ENCODE measurements at regions not wholly inside any gene's neighbourhood (a gene's known extent, or its start where the extent isn't known, plus 50 kb on each side); places are given as distances from the start of the nearest gene placed in this dataset.
A peak's percentile ranks its signal among the peaks of the same experiment; 100 is the strongest.

GRCh38 chr2:199707593-199708185 lies 143.3 kb downstream of the FTCDNL1 start:
- DNase-seq (ENCODE audit: low read depth): peak; percentile 16

GRCh38 chr2:199705538-199705937 lies 145.5 kb downstream of the FTCDNL1 start:
- DNase-seq (ENCODE audit: low read depth): no peak

DNA sequence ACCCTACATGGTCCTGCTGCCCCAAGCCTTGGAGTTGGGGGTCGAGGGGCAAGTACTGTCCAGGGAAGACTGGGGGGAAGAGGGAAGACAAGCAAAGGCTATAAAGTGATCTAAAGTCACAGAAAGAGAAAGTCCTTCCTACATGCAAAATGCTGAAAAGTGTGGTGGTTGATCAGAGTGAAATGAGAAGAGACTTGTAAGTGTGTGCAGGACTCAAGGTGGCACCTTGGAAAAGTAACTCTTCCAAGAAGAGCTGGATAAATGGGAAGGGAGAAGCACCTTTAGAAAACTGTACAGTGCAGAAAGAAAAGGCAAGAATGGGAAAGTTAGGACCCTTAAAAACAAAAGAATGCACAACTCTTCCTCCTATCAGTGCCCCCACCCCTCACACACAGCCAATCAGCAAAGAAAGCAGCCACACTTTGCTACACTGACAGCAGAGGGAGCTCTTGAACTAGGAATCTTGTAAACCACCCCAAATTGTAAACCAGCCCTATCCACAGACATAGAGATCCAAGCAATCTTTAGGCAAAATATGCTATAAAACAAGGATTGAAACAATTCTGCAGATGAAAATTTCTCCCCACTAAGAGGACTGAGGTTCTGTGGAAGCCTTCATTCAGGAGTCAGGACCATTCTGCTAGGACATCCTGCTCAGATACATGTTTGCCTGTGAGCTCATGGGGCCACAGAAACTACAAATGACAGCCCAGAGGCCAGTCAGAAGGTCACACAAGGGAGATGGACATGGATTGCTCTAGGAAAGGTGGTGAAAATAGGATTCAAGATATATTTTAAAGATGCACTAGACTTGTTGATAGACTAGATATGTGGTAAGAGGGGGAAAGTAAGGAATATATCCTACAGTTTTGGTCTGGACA lies 146.4 kb downstream of the FTCDNL1 start:
- peak; percentile 37 for DNase-seq (ENCODE audit: low read depth)

DNA sequence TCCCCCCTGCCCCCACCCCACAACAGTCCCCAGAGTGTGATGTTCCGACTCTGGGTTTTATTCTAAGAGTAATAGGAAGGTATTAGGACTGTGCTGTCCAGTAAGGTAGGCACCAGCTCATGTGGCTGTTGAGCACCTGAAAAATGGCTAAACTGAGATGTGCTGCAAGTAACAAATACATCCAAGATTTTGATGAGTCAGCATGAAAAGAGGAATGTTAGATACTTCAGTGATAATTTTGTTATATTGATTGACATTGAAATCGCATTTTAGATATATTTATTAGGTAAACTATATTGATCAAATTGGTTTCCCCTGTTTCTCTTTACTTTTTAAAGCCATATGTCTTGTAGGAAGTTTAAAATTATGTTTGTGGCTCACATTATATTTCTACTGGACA lies 147.8 kb downstream of the FTCDNL1 start:
- no peak for DNase-seq (ENCODE audit: low read depth)

GRCh38 chr2:199697469-199697868 lies 153.5 kb downstream of the FTCDNL1 start:
- DNase-seq (ENCODE audit: low read depth): no peak

- DNase-seq (ENCODE audit: low read depth): no peak
These were observed 154.9 kb downstream of the FTCDNL1 start for GRCh38 chr2:199696048-199696447.

DNA sequence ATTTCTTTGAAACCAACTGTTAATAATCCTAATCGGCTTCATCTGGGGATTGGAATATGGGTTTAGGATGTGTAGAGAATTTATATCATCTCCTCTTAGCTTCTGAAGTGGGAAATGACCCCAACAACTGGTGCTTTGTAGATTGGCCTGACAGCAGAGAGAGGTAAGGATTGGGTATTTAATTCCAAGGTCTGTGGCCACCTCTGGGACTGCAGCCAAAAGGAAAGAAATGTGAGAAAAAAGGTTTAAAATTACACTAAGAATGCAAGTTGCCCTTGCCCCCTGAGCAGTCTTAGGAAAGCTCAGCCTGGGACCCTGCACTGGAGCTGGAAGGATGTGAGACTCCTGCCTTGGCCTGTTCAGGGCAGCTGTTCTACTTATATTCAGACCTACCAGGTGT lies 157.1 kb downstream of the FTCDNL1 start:
- peak; percentile 4 for DNase-seq (ENCODE audit: low read depth)

DNA sequence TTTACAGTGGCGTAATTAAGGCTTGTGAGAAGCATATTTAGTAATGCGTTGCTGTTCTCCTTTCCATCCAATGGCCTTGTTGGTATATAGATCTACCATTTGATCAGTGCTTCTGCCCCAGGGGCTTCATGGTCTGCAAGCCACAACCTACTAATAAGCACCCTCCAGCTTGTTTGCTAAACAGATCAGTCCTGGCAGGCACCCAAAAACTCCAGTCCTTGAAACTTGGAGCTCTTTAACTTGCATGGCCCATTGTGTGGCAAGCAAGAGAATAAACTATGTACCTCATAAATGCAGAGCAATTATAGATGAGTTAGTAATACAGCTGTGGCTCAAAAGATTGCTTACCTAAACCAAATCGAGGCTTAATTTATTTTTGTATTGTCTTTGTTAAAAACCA lies 158.5 kb downstream of the FTCDNL1 start:
- peak; percentile 44 for DNase-seq (ENCODE audit: low read depth)

- no peak for DNase-seq (ENCODE audit: low read depth)
These were observed 160.8 kb downstream of the FTCDNL1 start for GRCh38 chr2:199690225-199690624.

- no peak for DNase-seq (ENCODE audit: low read depth)
These were observed 165.3 kb downstream of the FTCDNL1 start for GRCh38 chr2:199685669-199686068.

DNA sequence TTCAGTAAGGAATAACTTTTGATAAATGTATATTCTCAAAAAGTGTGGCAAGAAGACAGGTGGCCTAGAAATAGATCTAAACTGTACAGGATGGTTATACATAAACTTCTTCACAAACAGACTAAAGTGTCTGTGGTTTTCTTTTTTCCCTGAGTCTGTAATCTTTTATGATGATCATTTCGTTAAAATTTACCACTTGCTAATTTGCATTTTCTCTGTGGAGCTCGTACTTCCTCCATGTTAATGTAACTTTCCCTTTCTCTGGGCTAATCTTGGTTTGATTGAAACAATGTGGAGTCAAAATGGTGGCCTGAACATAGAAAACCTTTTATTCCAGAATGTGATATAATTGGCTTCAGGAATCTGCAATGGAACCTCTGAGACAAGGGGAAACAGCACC lies 166.2 kb downstream of the FTCDNL1 start:
- DNase-seq (ENCODE audit: low read depth): no peak

- no peak for DNase-seq (ENCODE audit: low read depth)
These were observed 166.8 kb downstream of the FTCDNL1 start for GRCh38 chr2:199684168-199684567.

DNA sequence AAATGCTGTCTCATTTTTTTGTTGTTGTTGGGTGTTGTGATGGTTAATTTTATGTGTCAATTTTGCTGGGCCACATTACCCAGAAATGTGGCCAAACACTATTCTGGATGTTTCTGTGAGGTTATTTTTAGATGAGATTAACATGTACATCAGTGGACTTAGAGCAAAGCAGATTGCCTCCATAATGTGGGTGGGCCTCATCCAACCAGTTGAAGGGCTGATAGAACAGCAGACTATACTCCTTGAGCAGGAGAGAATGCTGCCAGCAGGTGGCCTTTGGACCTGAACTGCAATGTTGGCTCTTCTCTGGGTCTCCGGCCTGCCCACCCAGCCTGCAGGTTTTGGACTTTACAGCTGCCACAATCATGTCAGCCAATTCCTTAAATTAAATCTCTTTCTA lies 169.0 kb downstream of the FTCDNL1 start:
- DNase-seq (ENCODE audit: low read depth): no peak

DNA sequence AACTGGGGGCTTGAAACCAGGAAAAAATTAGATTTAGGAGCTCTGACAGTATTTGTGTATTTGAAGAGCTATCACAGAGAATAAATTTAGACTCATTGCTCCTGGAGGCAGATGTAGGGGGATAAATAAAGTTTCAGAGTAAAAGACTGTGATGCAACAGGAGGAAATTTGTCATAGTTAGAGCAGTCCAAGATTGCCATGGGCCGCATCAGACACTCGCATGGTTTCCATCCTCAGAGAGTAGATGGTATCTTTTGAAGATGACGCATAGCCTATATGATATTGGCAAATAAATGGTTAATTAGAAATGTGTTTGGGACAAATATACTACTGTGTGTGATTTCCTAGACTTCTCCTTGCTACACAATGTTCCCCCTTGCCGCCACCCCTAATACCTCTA lies 170.5 kb downstream of the FTCDNL1 start:
- no peak for DNase-seq (ENCODE audit: low read depth)

DNA sequence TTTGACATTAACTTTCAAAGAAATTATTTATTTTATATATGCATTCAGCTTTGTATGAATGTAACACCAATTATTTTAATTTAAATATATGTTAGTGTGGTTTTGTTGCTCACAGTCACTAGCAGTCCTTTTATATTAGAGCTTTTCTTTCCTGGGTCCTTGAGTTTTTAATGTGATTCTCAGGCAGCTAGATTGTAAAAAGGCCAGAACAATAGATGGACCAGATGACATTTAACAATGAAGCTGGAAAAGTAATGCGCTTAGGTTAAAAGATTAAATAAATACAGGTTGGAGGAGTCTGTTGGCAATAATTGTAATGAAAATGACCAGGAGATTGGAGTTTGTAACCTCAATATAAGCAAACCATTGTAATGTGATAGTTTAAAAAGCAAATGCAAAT lies 171.1 kb downstream of the FTCDNL1 start:
- DNase-seq (ENCODE audit: low read depth): no peak

GRCh38 chr2:199677881-199678280 lies 173.1 kb downstream of the FTCDNL1 start:
- DNase-seq (ENCODE audit: low read depth): no peak

- DNase-seq (ENCODE audit: low read depth): no peak
These were observed 182.3 kb downstream of the FTCDNL1 start for GRCh38 chr2:199668645-199669044.

GRCh38 chr2:199663157-199663556 lies 187.8 kb downstream of the FTCDNL1 start:
- DNase-seq (ENCODE audit: low read depth): peak; percentile 17

DNA sequence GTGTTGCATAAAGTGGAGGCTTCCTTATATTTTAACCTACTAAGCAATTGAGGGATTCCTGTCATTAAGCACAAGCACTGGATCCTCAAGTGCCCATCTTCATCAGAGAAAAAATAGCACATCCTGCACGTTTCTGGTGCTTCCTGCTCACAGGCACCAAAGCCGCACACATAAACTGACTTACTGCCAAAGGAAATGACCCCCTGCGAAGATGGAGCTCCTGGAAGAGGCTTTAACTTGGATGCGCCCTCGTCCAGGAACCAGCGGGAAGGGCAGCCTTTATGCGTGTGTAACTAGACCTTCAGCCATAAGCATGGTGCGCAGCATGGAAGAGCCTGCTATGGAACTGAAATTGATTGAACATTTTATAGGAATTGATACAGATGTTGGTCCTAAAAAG lies 188.7 kb downstream of the FTCDNL1 start:
- no peak for DNase-seq (ENCODE audit: low read depth)

- no peak for DNase-seq (ENCODE audit: low read depth)
These were observed 190.8 kb downstream of the FTCDNL1 start for GRCh38 chr2:199660167-199660566.

DNA sequence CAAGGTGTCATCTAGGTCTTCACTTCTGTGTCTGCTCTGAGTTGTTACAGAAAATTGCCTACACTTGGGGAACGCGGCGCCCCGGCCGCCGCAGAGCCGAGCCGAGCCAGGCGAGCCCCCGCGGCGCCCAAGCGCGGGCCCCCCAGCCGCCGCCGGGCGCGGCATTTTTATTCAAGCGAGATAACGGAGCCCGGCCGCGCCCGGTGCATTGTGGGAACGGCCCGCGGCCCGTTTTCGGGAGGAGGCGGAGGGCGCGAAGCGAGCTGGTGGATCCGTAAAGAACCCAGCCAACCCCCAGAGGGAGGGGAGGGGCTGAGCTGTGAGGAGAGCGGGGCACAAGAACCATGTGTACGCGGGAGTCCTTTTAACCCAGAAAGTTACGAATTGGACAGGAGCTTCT lies 191.8 kb downstream of the FTCDNL1 start:
- DNase-seq (ENCODE audit: low read depth): no peak

DNA sequence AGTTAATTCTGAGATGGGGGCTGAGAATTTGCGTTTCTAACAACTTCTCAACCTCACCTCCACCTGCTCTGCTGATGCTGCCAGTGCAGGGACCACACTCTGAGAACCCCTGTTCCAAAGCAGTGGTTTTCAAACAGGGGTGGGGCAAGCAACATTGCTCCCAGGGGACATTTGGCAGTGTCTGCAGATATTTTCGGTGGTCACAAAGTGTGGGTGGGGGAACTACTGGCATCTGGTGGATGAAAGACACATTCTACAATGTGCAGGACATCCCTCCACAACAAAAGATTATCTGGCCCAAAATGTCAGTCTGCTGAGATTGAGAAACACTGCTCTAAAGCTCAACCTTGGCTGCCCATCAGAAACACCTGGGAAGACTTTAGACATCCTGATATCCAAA lies 188.7 kb upstream of the SATB2 start:
- DNase-seq (ENCODE audit: low read depth): no peak

- no peak for DNase-seq (ENCODE audit: low read depth)
These were observed 173.4 kb upstream of the SATB2 start for GRCh38 chr2:199631129-199631528.

DNA sequence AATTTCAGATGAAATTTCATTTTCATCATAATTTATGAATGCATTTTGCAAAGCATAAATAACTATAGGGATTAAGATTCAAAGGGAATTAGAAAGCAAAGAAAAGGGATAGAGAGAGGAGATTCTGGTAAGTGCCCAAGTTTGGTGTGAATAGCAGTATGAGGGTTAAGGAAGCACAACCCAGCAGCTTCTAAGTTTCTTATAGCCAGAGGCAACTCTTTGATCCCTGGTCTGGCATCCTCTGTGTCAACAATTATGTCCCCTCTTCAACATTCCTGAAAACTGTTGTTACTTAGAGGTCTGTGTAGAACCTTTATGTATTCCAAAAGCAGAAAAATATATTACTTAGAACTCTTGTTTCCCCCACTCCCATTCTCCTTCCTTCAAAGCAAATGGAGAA lies 171.6 kb upstream of the SATB2 start:
- no peak for DNase-seq (ENCODE audit: low read depth)

All from renal cortical epithelial cell (primary cell).